Colonic mucosa (tissue), 4 donors: ENCODE measurements at regions not wholly inside any gene's neighbourhood (a gene's known extent, or its start where the extent isn't known, plus 50 kb on each side); places are given as distances from the start of the nearest gene placed in this dataset.

Experiments used
- DNase-seq: peaks from one replicate; pipeline ENCODE4 v3.0.0-alpha.2; 2020
- H3K27ac ChIP-seq: fragments of 200-600 bp; one replicate; pipeline ENCODE4 v1.8.0; 2021
- H3K27me3 ChIP-seq: fragments of 200-600 bp; one replicate; pipeline ENCODE4 v1.8.0; 2021
- H3K36me3 ChIP-seq: fragments of 200-600 bp; one replicate; pipeline ENCODE4 v1.8.0; 2021
- H3K4me1 ChIP-seq: fragments of 200-600 bp; one replicate; pipeline ENCODE4 v1.8.0; 2021; ENCODE audit warnings: mild to moderate bottlenecking
- H3K4me3 ChIP-seq: fragments of 200-600 bp; one replicate; pipeline ENCODE4 v1.8.0; 2021
- H3K9ac ChIP-seq, 2 donors: one replicate each; pipeline ENCODE4 v1.7.0; 2013; ENCODE audit warnings: control low read depth in 2 of 2, low read depth in 2 of 2, low read length in 2 of 2
- H3K9me3 ChIP-seq: fragments of 200-600 bp; one replicate; pipeline ENCODE4 v1.8.0; 2021
- intact Hi-C: fragments of 100-400 bp; cut with DNase I; formaldehyde crosslinking; loops from one replicate; pipeline ENCODE4 v1.14.1; 2022
- TF ChIP-seq, protein P1 (sequence below): fragments of 200-600 bp; IDR thresholded peaks from one replicate; pipeline ENCODE4 v1.8.0; 2022; ENCODE audit warnings: antibody characterized with exemption, mild to moderate bottlenecking
- donor health status: healthy.
- donor health status: DM: no; HTN: no; CAD: no.
- donor health status: DM: no; HTN: no; CAD: no.

DNA sequence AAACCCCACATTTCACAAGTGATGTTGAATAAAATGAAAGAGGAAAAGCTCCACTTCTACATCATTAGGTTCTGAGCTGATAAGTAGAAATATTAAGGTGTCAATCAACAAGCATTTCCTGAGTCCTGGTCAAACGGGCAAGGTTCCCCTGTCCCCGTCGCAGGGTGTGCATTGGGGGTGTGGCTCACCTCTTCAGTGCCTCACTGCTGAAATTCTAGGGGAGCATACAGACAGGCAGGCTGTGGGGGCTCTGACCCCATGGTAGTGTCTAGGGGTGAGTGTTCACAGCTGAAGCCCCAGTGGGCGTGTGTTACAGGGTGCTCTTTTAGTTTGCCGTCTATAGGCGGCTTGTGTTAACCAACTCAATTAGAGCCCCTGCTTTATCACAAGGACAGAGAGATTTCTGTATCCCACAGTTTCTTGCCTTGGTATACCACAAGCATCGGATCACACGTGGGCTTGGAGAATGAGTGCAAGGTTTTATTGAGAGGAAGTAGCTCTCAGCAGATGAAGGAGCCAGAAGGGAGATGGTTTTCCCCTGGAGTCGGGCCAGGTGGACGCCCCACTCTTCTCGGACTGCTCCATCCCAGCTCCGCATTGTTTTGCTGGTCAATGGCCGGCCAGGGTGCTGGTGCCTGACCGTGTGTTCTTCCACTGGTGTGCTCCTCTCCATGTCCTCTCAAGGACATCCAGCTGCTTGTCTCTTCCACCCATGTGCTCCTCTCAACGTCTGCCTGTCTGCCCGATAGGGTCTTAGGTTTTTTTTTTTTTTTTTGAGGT lies 238.2 kb upstream of the NLRP1 start:
- no peak overlapping the region for H3K27ac ChIP-seq
- H3K9me3 ChIP-seq: no peaks in the 10 kb centered on the region
- H3K9ac ChIP-seq: no peak overlapping the region
- TF ChIP-seq, protein P1, sequence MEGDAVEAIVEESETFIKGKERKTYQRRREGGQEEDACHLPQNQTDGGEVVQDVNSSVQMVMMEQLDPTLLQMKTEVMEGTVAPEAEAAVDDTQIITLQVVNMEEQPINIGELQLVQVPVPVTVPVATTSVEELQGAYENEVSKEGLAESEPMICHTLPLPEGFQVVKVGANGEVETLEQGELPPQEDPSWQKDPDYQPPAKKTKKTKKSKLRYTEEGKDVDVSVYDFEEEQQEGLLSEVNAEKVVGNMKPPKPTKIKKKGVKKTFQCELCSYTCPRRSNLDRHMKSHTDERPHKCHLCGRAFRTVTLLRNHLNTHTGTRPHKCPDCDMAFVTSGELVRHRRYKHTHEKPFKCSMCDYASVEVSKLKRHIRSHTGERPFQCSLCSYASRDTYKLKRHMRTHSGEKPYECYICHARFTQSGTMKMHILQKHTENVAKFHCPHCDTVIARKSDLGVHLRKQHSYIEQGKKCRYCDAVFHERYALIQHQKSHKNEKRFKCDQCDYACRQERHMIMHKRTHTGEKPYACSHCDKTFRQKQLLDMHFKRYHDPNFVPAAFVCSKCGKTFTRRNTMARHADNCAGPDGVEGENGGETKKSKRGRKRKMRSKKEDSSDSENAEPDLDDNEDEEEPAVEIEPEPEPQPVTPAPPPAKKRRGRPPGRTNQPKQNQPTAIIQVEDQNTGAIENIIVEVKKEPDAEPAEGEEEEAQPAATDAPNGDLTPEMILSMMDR: no peak
- no peak for DNase-seq
- no peaks in the 10 kb centered on the region for H3K27me3 ChIP-seq
- H3K36me3 ChIP-seq: no peaks in the 10 kb centered on the region
- H3K4me3 ChIP-seq: no peak overlapping the region
- no peaks in the 10 kb centered on the region for H3K4me1 ChIP-seq
- intact Hi-C loops: no loop called here

DNA sequence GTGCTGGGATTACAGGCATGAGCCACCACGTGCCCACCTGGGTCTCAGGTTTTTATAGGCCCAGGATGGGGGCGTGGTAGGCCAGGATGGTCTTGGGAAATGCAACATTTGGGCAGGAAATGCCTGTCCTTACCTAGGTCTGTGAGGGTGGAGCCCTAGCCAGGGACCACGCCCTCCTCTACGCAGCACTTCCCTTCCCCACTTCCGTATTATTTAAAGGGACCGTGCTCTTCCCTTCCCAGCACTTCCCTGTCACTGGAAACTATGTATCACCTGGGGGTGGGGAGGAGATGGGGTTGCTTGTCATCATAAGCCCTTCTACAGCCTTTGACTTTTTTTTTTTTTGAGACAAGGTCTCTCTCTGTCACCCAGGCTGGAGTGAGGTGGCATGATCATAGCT lies 238.9 kb upstream of the NLRP1 start:
- Histone ChIP-seq H3K27me3 (no peaks in the 10 kb centered on the region), H3K36me3 (no peaks in the 10 kb centered on the region), H3K9ac (no peak overlapping the region), H3K4me3 (no peak overlapping the region), H3K4me1 (no peaks in the 10 kb centered on the region), H3K27ac (no peak overlapping the region), H3K9me3 (no peaks in the 10 kb centered on the region)
- TF ChIP-seq, protein P1: no peak
- intact Hi-C loops: no loop called here
- no peak for DNase-seq

DNA sequence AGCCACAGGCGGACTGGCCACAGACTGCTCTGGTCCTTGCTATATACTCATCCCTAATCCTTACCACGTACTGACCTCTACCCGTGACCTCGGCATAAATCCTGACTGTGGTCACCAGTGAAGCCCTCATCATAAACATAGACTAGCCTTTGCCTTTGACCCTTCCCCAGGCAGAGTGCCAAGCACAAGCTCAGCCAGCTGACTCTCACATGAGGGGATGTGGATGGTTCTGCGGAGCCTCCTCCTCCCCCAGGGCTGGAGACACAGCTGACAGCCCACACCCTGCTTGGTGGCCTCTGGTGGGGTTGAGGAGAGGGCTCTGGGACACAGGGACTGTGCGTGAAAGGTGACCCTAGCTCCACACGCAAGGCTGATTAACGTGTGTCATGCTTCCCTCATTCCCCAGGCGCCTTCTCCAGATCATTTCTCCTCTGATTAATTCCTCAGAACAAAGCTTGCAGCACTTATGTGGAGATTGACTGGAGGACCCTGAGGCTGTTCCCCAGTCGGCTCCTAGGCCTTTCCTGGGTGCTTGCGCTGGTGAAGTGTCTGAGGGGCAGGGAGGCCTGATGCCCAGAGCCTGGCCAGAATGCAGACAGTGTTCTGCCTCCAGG lies 241.5 kb upstream of the NLRP1 start:
- no peak overlapping the region for H3K4me3 ChIP-seq
- no peaks in the 10 kb centered on the region for H3K9me3 ChIP-seq
- H3K36me3 ChIP-seq: no peaks in the 10 kb centered on the region
- H3K27ac ChIP-seq: no peak overlapping the region
- H3K4me1 ChIP-seq: no peaks in the 10 kb centered on the region
- no peak for DNase-seq
- TF ChIP-seq, protein P1: no peak
- intact Hi-C loops: no loop called here
- no peak overlapping the region for H3K9ac ChIP-seq
- no peaks in the 10 kb centered on the region for H3K27me3 ChIP-seq

GRCh38 chr17:5826384-5826783 lies 242.1 kb upstream of the NLRP1 start:
- H3K4me3 ChIP-seq: no peak overlapping the region
- DNase-seq: no peak
- H3K27ac ChIP-seq: no peak overlapping the region
- no peaks in the 10 kb centered on the region for H3K9me3 ChIP-seq
- no peaks in the 10 kb centered on the region for H3K36me3 ChIP-seq
- intact Hi-C loops: no loop called here
- TF ChIP-seq, protein P1: no peak
- no peaks in the 10 kb centered on the region for H3K27me3 ChIP-seq
- no peak overlapping the region for H3K9ac ChIP-seq
- no peaks in the 10 kb centered on the region for H3K4me1 ChIP-seq

- DNase-seq: no peak
- Histone ChIP-seq H3K27me3 (no peaks in the 10 kb centered on the region), H3K36me3 (no peaks in the 10 kb centered on the region), H3K27ac (no peak overlapping the region), H3K4me1 (no peaks in the 10 kb centered on the region), H3K9me3 (no peaks in the 10 kb centered on the region), H3K9ac (no peak overlapping the region), H3K4me3 (no peak overlapping the region)
- intact Hi-C loops: no loop called here
- TF ChIP-seq, protein P1: no peak
Observed at GRCh38 chr17:5830921-5831320, 239.3 kb upstream of the WSCD1 start.
